SU-DHL-6 (cell line): ENCODE measurements at regions not wholly inside any gene's neighbourhood (a gene's known extent, or its start where the extent isn't known, plus 50 kb on each side); places are given as distances from the start of the nearest gene placed in this dataset.

Source experiments
- H2AFZ ChIP-seq: fragments of 200-600 bp; sonication (generic); 2 replicates; pipeline ENCODE4 v1.6.1; 2014; ENCODE audit warnings: low read depth, mild to moderate bottlenecking, moderate library complexity, mixed read lengths, antibody characterized with exemption, low read length; ENCODE audit not compliant: severe bottlenecking
- H3F3A ChIP-seq: fragments of 200-600 bp; shearing (Covaris generic); 2 replicates; pipeline ENCODE4 v1.6.0; 2016; ENCODE audit warnings: antibody characterized with exemption, mild to moderate bottlenecking; ENCODE audit not compliant: insufficient read depth
- H3K27ac ChIP-seq: fragments of 200-600 bp; sonication (generic); 2 replicates; pipeline ENCODE4 v1.5.1; 2016; ENCODE audit warnings: low read depth, mild to moderate bottlenecking, low read length, moderate library complexity, mixed read lengths
- H3K27me3 ChIP-seq: fragments of 200-600 bp; sonication (generic), shearing (Covaris generic); 2 replicates; pipeline ENCODE4 v1.6.0; 2014; ENCODE audit warnings: mild to moderate bottlenecking, low read length
- H3K36me3 ChIP-seq: fragments of 200-600 bp; sonication (generic); 2 replicates; pipeline ENCODE4 v1.6.1; 2014; ENCODE audit warnings: mild to moderate bottlenecking, low read length, mixed read lengths
- H3K4me2 ChIP-seq: fragments of 300-600, 200-600 bp; shearing (Covaris generic), sonication (generic); 2 replicates; pipeline ENCODE4 v1.6.0; 2014; ENCODE audit warnings: low read length, low read depth, mild to moderate bottlenecking; ENCODE audit not compliant: poor library complexity, severe bottlenecking
- H3K4me3 ChIP-seq: fragments of 200-600 bp; sonication (generic); 2 replicates; pipeline ENCODE4 v1.5.1; 2014; ENCODE audit warnings: antibody characterized with exemption, low read length, mild to moderate bottlenecking, mixed read lengths; ENCODE audit not compliant: insufficient read depth, poor library complexity, severe bottlenecking
- H3K79me2 ChIP-seq: fragments of 200-600 bp; sonication (generic); 2 replicates; pipeline ENCODE4 v1.6.1; 2014; ENCODE audit warnings: mild to moderate bottlenecking, low read length, moderate library complexity; ENCODE audit not compliant: insufficient read depth
- H3K9ac ChIP-seq: fragments of 200-600 bp; sonication (generic); 2 replicates; pipeline ENCODE4 v1.7.0; 2014; ENCODE audit warnings: mild to moderate bottlenecking, low read length
- H3K9me2 ChIP-seq: fragments of 200-600 bp; sonication (generic); replicated peaks from 2 replicates; pipeline ENCODE4 v1.6.1; 2014; ENCODE audit warnings: low read length; ENCODE audit not compliant: insufficient read depth
- H3K9me3 ChIP-seq: fragments of 200-600 bp; sonication (generic); 2 replicates; pipeline ENCODE4 v1.6.1; 2014; ENCODE audit warnings: low read length, mixed read lengths; ENCODE audit not compliant: insufficient read depth
- H4K20me1 ChIP-seq: fragments of 200-600 bp; sonication (generic); 2 replicates; pipeline ENCODE4 v1.6.1; 2014; ENCODE audit warnings: low read depth, mild to moderate bottlenecking, antibody characterized with exemption, low read length, moderate library complexity, mixed read lengths
- CTCF ChIP-seq: fragments of 200-600 bp; sonication (generic); IDR thresholded peaks from one replicate; pipeline ENCODE4 v1.5.1; 2017; ENCODE audit warnings: antibody characterized with exemption, mild to moderate bottlenecking, low read length, moderate library complexity; ENCODE audit not compliant: insufficient read depth, poor library complexity, severe bottlenecking
- EZH2phosphoT487 ChIP-seq: fragments of 200-600 bp; sonication (generic), shearing (Covaris generic); conservative IDR thresholded peaks from 2 replicates; pipeline ENCODE4 v1.6.1; 2018; ENCODE audit warnings: mild to moderate bottlenecking, antibody characterized with exemption, low read length, moderate library complexity, mixed read lengths

DNA sequence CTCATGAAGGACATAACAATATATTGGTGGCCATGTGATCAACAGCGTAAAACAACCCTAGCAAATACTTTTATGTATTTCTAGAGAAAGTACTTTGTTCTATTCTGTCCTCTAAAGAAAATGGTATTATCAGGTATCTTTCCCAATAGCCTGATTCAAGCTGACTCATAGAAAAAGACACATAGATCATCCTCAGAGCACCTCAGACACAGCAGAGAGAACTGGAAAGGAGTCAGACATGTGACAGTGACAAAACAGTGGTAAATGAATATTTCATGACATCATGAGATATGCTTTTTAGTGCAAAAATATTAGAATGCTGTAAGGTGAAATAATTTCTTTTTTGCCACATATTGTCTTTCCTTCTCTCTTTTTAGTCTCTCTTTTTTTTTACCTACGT is 1355.0 kb upstream of the MAP3K7 start:
- H4K20me1 ChIP-seq: no peaks in the 10 kb centered on the region
- no peak overlapping the region for H3K4me2 ChIP-seq
- H3K4me3 ChIP-seq: no peak overlapping the region
- no peaks in the 10 kb centered on the region for H3K9me3 ChIP-seq
- no peaks in the 10 kb centered on the region for H3K79me2 ChIP-seq
- no peak overlapping the region for H2AFZ ChIP-seq
- H3K36me3 ChIP-seq: no peaks in the 10 kb centered on the region
- H3K27me3 ChIP-seq: no peaks in the 10 kb centered on the region
- no peak overlapping the region for H3K9ac ChIP-seq
- H3K9me2 ChIP-seq: no peaks in the 10 kb centered on the region
- H3K27ac ChIP-seq: no peak overlapping the region
- TF ChIP-seq EZH2phosphoT487 (no peak), CTCF (no peak)
- no peaks in the 10 kb centered on the region for H3F3A ChIP-seq

DNA sequence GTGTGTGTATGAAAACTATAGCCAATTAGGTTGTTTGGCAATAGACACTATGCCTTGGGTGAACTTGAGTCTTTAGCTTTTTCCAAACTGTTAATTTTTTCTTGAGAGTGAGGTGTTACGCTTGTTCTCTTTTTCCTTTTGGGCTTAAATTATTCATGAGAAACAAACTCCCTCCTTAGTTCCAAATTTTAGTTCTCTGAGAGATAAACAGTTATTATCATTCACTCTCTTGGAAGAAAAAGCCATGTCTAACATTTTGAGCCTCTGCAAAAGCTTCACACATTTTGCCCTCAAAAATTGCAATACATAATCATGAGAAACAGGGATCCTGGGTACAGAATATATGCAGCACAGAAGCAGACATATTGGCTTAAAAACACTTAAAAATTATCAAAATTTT is 1353.9 kb upstream of the MAP3K7 start:
- Histone ChIP-seq H3K79me2 (no peaks in the 10 kb centered on the region), H3K27ac (no peak overlapping the region), H3K27me3 (no peaks in the 10 kb centered on the region), H3K9me2 (no peaks in the 10 kb centered on the region), H4K20me1 (no peaks in the 10 kb centered on the region), H3K36me3 (no peaks in the 10 kb centered on the region), H3F3A (no peaks in the 10 kb centered on the region), H3K4me3 (no peak overlapping the region), H2AFZ (no peak overlapping the region), H3K9me3 (no peaks in the 10 kb centered on the region), H3K4me2 (no peak overlapping the region), H3K9ac (no peak overlapping the region)
- TF ChIP-seq EZH2phosphoT487 (no peak), CTCF (no peak)

GRCh38 chr6:91926827-91927226 is 1340.0 kb upstream of the MAP3K7 start:
- Histone ChIP-seq H3K4me2 (no peak overlapping the region), H3K9me3 (no peaks in the 10 kb centered on the region)
- no peak for TF ChIP-seq CTCF
- TF ChIP-seq EZH2phosphoT487: no peak

DNA sequence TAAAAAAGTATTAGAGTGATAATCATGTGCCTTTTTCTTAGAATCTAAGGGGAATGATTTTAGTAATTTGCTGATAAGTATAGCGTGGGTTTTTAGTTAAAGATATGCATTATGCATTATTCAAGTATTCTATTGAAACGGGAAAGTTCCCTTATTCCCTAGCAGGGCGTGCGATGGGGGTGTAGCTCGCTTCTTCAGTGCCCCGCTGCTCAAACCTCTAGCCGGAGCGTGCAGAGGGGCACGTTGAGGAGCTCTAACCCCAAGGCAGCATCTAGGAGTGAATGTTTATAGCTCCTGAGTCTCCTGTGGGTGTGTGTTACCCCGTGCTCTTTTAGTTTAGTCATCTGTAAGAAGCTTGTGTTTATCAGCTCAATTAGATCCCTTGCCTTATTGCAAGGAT is 1339.5 kb upstream of the MAP3K7 start:
- Histone ChIP-seq H3K79me2 (no peaks in the 10 kb centered on the region), H3F3A (no peaks in the 10 kb centered on the region), H3K9ac (no peak overlapping the region), H3K27ac (no peak overlapping the region), H3K27me3 (no peaks in the 10 kb centered on the region), H2AFZ (no peak overlapping the region), H3K9me3 (no peaks in the 10 kb centered on the region), H3K9me2 (no peaks in the 10 kb centered on the region), H3K36me3 (no peaks in the 10 kb centered on the region), H3K4me2 (no peak overlapping the region), H4K20me1 (no peaks in the 10 kb centered on the region), H3K4me3 (no peak overlapping the region)
- TF ChIP-seq CTCF: no peak
- TF ChIP-seq EZH2phosphoT487: no peak

More at GRCh38 chr6:91926827-91927226, 1340.0 kb upstream of the MAP3K7 start:
- no peak overlapping the region for H2AFZ ChIP-seq
- no peak overlapping the region for H3K4me3 ChIP-seq
- H3K9ac ChIP-seq: no peak overlapping the region
- H3K27me3 ChIP-seq: no peaks in the 10 kb centered on the region
- no peak overlapping the region for H3K27ac ChIP-seq
- no peaks in the 10 kb centered on the region for H3K36me3 ChIP-seq
- H3K79me2 ChIP-seq: no peaks in the 10 kb centered on the region
- no peaks in the 10 kb centered on the region for H3K9me2 ChIP-seq
- H4K20me1 ChIP-seq: no peaks in the 10 kb centered on the region
- no peaks in the 10 kb centered on the region for H3F3A ChIP-seq
